ENCODE measurements at regions not wholly inside any gene's neighbourhood (a gene's known extent, or its start where the extent isn't known, plus 50 kb on each side); places are given as distances from the start of the nearest gene placed in this dataset.
"Not testable (repeated sequence)": the region's sequence is repeated elsewhere in the genome, so short reads cannot be mapped to it uniquely, and the experiment has no call there.

GRCh38 chr2:195289081-195289480 lies 367.9 kb upstream of the SLC39A10 start:
- DNase-seq, result no peak

GRCh38 chr2:195279840-195280427 lies 377.1 kb upstream of the SLC39A10 start:
- DNase-seq, result no peak

DNA sequence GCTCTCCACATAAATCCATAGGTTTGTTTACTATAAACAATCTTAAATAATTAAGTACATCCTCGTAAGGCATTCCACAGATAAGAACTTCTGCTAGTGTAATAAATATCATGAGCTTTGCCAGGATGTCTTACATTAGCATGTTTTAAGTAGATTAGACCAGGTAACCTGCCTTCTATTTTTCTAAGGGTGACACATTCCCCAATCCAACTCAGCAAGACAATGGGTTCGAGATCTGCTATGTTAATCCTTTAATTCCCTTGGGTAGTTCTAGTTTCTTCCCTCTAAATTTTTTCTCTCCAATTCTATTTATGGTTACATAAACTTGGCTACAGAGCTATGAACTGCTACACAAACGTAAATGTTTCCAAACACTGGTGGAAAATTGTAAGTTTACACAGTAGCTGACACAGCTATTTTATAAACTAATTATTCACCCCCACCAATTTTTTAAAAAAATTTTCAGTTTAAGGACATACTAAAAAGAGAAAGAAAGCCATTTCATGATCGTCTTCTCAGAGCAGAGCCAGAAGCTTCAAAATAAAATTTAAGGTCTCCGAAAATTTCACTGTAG lies 386.5 kb upstream of the SLC39A10 start:
- no peak for DNase-seq

DNA sequence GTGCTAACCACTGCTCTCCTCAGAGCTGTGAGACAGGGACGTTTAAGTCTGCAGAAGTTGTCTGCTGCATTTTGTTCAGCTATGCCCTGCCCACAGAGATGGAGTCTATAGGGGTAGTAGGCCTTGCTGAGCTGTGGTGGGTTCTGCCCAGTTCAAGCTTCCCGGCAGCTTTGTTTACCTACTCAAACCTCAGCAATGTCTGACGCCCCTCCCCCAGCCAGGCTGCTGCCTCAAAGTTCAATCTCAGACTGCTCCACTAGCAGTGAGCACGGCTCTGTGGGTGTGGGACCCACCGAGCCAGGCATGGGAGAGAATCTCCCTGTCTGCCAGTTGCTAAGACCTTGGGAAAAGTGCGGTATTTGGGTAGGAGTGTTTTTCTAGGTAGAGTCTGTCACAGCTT lies 387.8 kb upstream of the SLC39A10 start:
- DNase-seq, result no peak

DNA sequence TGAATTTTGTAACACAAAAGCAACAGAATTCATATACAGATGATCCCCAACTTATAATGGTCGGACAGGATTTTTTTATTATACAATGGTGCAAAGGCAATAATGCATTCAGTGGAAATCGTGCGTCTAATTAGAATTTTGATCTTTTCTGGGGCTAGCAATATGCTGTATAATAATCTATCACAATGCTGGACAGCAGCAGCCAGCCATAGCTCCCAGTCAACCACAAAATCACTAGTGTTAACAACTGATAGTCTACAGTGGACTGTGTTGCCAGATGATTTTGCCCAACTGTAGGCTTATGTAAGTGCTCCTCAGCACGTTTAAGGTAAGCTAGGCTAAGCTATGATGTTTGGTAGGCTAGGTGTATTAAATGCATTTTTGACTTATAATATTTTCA lies 399.0 kb upstream of the SLC39A10 start:
- no peak for DNase-seq

DNA sequence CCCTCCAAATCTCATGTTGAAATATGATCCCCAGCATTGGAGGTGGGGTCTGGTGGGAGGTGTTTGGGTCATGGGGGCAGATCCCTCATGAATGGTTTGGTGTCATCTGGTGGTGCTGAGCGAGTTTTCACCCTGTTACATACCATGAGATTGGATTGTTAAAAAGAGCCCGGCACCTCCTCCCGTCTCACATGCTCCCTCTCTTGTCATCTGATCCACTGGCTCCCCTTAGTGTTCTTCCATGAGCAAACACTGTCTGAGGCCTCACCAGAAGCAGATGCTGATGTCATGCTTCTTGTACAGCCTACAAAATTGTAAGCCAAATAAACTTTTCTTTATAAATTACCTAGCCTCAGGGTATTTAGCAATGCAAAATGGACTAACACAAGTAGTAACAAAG lies 405.0 kb upstream of the SLC39A10 start:
- no peak for DNase-seq

GRCh38 chr2:195251214-195251613 lies 405.8 kb upstream of the SLC39A10 start:
- no peak for DNase-seq

DNA sequence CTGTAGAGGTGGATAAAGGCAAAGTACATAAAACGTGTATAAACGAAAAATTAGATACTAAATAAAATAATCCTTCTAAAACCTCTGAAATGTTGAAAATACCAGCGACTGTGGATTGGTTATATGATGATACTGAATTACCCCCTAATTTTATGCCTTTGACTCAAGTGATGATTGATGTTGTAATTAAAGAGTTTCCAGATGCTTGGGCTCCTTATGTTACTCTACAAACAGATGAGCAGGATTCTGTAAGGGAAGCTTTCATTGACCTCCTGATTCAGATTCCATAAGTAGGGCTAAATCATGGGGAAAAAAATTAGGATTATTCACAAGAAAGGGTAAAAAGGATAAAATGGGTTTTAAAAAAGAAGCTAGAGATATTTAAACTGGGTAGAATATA lies 418.2 kb upstream of the SLC39A10 start:
- DNase-seq, result no peak

- no peak for DNase-seq
Observed at GRCh38 chr2:195238379-195238778, 418.6 kb upstream of the SLC39A10 start.

- not testable (repeated sequence) for DNase-seq
Observed at GRCh38 chr2:195228547-195228946, 428.5 kb upstream of the SLC39A10 start.

DNA sequence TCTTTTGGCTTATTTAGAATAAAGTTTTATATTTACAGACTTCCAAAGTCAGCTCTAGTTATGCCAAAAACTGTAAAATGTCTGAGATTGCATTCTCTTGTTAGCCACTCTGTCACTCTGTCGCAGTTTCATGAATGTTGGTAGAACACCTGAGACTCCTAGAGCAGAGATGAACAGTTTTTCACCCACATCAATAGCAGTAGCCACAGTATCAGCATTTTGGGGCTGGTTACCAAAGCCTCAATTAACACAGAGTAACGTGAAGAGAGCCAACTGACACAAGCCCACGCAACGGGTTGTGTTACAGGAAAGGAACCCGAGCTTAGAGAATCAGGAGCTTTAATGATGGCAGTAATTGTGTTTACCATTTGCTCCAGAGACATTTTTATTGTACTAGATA lies 443.0 kb upstream of the SLC39A10 start:
- no peak for DNase-seq

DNA sequence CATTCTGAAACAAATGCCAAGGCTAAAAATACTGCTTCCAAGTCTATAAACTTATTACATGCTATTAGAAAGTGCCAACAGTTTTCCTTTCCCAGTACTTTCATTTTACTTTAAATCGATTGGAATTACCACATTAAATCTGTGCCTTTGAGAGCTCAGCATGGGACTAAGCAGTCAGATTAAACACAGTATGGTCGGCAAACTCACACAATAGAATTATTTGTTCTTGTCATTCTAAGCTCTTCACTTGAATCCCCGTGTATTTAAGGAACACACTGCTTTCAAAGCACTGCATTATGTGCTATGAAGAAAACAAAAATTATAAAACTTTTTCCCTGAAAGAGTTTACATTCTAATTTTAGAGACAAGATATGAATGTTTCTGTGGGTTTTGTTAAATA lies 444.4 kb upstream of the SLC39A10 start:
- DNase-seq, result no peak

GRCh38 chr2:195202163-195202845 lies 454.7 kb upstream of the SLC39A10 start:
- DNase-seq, result no peak

DNA sequence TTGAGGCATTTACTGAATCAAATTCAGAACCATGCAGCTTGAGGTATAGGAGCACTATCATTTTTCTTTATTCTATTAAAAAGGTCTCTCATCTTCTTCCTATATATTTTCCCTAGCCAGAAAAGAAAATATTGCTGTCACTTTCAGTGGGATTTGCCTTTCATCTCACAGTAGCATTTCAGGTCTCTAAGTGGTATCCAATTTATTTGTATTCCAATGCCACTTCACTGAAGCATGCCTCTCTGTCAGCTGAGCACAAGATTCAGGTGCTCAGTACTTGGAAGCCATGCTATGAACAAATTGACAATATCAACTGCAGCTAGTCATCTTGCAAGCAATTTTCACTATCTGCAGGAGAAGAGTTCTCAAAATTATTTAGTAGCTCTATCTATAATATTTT lies 457.2 kb upstream of the SLC39A10 start:
- no peak for DNase-seq

DNA sequence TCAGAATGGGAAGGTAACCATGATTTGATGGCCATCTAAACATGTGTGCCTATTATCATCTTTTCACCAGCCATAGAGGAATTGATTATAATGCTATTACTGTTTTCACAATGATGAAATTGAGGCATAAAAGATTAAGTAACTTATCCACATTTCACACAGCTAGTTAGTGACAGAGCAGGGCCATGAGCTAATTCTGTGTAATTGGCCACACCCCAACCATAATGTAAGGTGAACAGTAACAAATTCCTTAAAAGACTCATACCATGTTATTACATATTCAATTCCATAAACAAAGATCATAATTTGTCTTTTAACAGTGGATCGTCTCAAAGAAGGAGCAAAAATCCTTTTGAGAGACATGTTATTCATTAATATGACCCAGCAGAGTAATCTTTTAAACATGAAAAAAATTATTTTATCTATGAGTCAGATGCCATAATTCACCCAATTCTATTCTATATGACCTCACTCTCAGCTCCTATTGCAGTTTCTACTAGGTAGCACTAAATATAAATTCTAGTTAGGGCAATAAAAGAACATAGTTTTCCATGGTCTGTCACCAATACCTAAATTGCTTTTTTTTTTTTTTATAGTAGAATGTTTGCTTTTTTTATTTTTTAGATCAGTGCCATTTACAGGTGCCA lies 475.8 kb upstream of the SLC39A10 start:
- no peak for DNase-seq

GRCh38 chr2:195168369-195168768 lies 488.7 kb upstream of the SLC39A10 start:
- DNase-seq, result no peak

GRCh38 chr2:195164930-195165329 lies 492.1 kb upstream of the SLC39A10 start:
- no peak for DNase-seq

DNA sequence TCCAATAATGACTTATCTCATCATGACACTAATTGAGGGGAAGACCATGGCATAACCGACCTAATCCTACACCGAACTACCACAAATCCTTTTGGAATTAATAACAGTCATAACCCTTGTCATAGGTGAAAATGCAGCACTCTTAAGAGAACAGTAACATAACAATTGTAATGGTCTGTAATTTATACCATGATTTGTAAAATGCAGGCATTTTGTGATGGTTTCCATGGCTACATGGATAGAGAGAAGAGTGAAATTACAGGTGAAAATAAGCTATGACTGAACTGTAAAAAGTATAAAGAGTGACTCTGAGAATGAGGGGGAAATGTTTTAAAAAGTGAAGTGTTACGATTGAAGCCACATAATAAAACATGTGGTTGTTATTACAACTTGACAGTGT lies 494.1 kb upstream of the SLC39A10 start:
- DNase-seq, result no peak

- DNase-seq, result no peak
Observed at GRCh38 chr2:195162194-195162593, 494.8 kb upstream of the SLC39A10 start.

DNA sequence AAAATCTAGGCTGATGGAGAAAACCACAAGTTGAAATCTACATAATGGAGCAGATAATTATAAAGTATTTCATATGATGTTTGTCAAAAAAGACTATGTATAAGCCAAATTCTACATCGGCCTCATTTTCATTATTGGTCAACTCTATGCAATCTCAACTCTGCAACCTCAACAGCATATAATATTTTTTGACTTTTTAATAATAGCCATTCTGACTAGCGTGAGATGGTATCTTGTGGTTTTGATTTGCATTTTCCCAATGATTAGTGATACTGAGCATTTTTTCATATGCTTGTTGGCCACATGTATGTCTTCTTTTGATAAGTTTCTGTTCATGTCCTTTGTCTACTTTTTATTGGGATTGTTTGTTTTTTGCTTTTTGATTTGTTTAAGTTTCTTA lies 496.1 kb upstream of the SLC39A10 start:
- DNase-seq, result no peak

DNA sequence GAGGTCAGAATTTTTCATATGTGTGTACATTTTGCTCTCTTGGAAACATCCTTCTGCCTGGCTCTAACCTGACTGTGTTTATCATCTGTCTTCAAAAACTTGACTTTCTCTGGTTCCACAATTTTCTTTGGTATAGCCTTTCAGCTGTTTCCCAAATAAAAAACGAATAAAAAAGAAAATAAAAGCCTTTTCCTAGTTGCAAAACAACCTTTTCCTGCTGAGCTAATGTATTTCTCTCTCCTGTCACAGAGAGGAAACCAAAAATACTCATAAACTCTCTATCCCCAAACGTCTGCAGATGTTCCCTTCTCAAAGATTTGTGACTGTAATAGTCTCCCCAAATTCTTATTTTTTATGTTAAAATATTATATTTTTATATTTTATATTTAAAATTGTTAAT lies 505.3 kb upstream of the SLC39A10 start:
- no peak for DNase-seq

DNA sequence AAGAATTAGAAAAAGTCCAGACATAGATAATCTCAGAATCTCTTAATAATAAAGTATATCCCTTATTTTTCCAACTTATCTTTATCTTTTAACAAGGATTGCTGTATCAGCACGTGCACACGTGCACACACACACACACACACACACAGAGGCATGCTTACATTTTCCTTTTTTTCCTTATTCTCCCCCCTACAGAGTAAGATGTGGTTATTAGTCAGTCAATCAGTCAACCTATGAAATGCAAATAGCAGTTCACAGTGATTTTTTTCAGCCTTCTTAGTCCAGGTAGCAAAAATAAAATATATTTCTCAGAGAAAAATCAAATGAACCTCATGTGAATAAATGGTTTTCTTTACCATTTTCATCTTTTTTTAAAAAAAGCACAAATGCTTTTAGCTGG lies 506.2 kb upstream of the SLC39A10 start:
- no peak for DNase-seq

- no peak for DNase-seq
Observed at GRCh38 chr2:195148004-195148403, 509.0 kb upstream of the SLC39A10 start.
